ENCODE measurements at regions not wholly inside any gene's neighbourhood (a gene's known extent, or its start where the extent isn't known, plus 50 kb on each side); places are given as distances from the start of the nearest gene placed in this dataset.

- TF ChIP-seq POLR2AphosphoS5 (IDR thresholded peaks at IDR 0.05; ENCODE audit: borderline replicate concordance, low read depth, low read length), result no peak
- TF ChIP-seq EZH2 (IDR thresholded peaks at IDR 0.05), result no peak
- TF ChIP-seq FOXP2 (optimal IDR thresholded peaks at IDR 0.05; ENCODE audit: control extremely low read depth, extremely low read length, insufficient read depth), result no peak
These were observed 246.3 kb downstream of the KCNC2 start for GRCh38 chr12:74963304-74963703.
